Activated CD4-positive, alpha-beta T cell treated with anti-CD3 and anti-CD28 coated beads for 48 hours (primary cell): ENCODE measurements at regions not wholly inside any gene's neighbourhood (a gene's known extent, or its start where the extent isn't known, plus 50 kb on each side); places are given as distances from the start of the nearest gene placed in this dataset.

Experiments
- DNase-seq: peaks from one replicate; pipeline ENCODE4 v3.0.0-alpha.2; 2020

- no peak for DNase-seq
Measured at GRCh38 chr1:8267307-8267706, 50.6 kb upstream of the SLC45A1 start.

- no peak for DNase-seq
Measured at GRCh38 chr1:8266436-8267165, 51.3 kb upstream of the SLC45A1 start.

- no peak for DNase-seq
Measured at GRCh38 chr1:8263791-8264190, 54.1 kb upstream of the SLC45A1 start.

GRCh38 chr1:8261398-8261762 lies 56.5 kb upstream of the SLC45A1 start:
- DNase-seq, result no peak

- no peak for DNase-seq
Measured at GRCh38 chr1:8259498-8260290, 58.2 kb upstream of the SLC45A1 start.

- DNase-seq, result no peak
Measured at GRCh38 chr1:8257621-8258020, 60.3 kb upstream of the SLC45A1 start.

- DNase-seq, result no peak
Measured at GRCh38 chr1:8256321-8256720, 61.6 kb upstream of the SLC45A1 start.

GRCh38 chr1:8255712-8256111 lies 62.2 kb upstream of the SLC45A1 start:
- no peak for DNase-seq

- no peak for DNase-seq
Measured at GRCh38 chr1:8252266-8252951, 65.5 kb upstream of the SLC45A1 start.

GRCh38 chr1:8251635-8252034 lies 66.3 kb upstream of the SLC45A1 start:
- DNase-seq, result no peak

- no peak for DNase-seq
Measured at GRCh38 chr1:8249838-8250237, 68.1 kb upstream of the SLC45A1 start.

GRCh38 chr1:8247811-8248436 lies 70.0 kb upstream of the SLC45A1 start:
- DNase-seq, result no peak

GRCh38 chr1:8244304-8244703 lies 73.6 kb upstream of the SLC45A1 start:
- DNase-seq, result no peak

- DNase-seq, result no peak
Measured at GRCh38 chr1:8242498-8242897, 75.4 kb upstream of the SLC45A1 start.

- DNase-seq, result no peak
Measured at GRCh38 chr1:8241417-8242014, 76.4 kb upstream of the SLC45A1 start.

GRCh38 chr1:8239306-8240023 lies 78.4 kb upstream of the SLC45A1 start:
- DNase-seq, result no peak

- no peak for DNase-seq
Measured at GRCh38 chr1:8239039-8239305, 78.9 kb upstream of the SLC45A1 start.

GRCh38 chr1:8238141-8239038 lies 79.5 kb upstream of the SLC45A1 start:
- no peak for DNase-seq

GRCh38 chr1:8232036-8232757 lies 85.7 kb upstream of the SLC45A1 start:
- no peak for DNase-seq

- no peak for DNase-seq
Measured at GRCh38 chr1:8230292-8230621, 87.7 kb upstream of the SLC45A1 start.

- DNase-seq, result no peak
Measured at GRCh38 chr1:8228253-8228652, 89.7 kb upstream of the SLC45A1 start.
